Ascending aorta (tissue), 2 donors: ENCODE measurements at regions not wholly inside any gene's neighbourhood (a gene's known extent, or its start where the extent isn't known, plus 50 kb on each side); places are given as distances from the start of the nearest gene placed in this dataset.

ENCODE experiments used
- DNase-seq, 2 donors: peaks; one replicate each; pipeline ENCODE4 v3.0.0-alpha.2; 2019; ENCODE audit warnings: low spot score in 2 of 2
- H3K27ac ChIP-seq, 2 donors: fragments of 200-600 bp; sonication (generic); one replicate each; pipeline ENCODE4 v1.5.1; 2016 to 2017; ENCODE audit warnings: mild to moderate bottlenecking in 1 of 2
- H3K27me3 ChIP-seq: fragments of 200-600 bp; sonication (generic); one replicate; pipeline ENCODE4 v1.5.1; 2017
- H3K36me3 ChIP-seq, 2 donors: fragments of 200-600 bp; sonication (generic); one replicate each; pipeline ENCODE4 v1.5.1; 2016
- H3K4me1 ChIP-seq, 2 donors: fragments of 200-600 bp; sonication (generic); one replicate each; pipeline ENCODE4 v1.5.1; 2016 to 2017; ENCODE audit warnings: mild to moderate bottlenecking in 1 of 2
- H3K4me3 ChIP-seq, 2 donors: fragments of 200-600 bp; sonication (generic); one replicate each; pipeline ENCODE4 v1.5.1; 2016 to 2017; ENCODE audit warnings: mild to moderate bottlenecking in 1 of 2
- H3K9me3 ChIP-seq, 2 donors: fragments of 200-600 bp; sonication (generic); one replicate each; pipeline ENCODE4 v1.5.1; 2016
- intact Hi-C: fragments of 100-400 bp; cut with DNase I; formaldehyde crosslinking; loops from one replicate; pipeline ENCODE4 v1.15.1; 2023
- TF ChIP-seq, protein P1 (sequence below), 3 experiments: fragments of 200-600 bp in 2 of 3; fragments of 450-650 bp in 1 of 3; sonication (generic) in 2 of 3; IDR thresholded peaks; one replicate each; pipeline ENCODE4 v1.5.1; 2016 to 2019; ENCODE audit warnings: antibody characterized with exemption in 3 of 3, mild to moderate bottlenecking in 1 of 3, moderate library complexity in 1 of 3

DNA sequence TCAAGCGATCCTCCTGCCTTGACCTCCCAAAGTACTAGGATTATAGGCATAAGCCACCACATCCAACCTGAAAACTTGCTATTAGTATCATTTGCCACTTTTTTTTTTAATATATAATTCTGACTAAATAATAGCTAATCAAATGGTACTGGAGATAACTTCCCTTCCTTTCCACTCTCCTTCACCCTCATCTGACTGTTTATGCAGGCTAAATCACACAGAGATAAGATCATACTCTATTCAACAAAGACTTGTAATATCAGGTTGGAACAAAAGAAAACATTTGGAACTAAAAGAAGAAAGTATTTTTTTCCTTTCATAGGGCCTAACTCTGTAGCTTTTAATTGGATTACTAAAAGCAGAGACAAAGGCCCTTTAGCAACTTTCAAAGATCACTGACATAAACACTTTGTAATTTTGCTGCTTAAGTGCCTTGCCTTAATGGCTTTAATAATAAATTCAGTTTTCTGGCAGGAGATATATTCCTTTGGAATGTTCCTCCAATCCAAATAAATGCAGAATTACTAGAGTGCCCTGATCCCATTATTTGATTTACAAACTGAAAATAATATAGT lies 198.7 kb upstream of the ASCC3 start:
- Histone ChIP-seq H3K4me1 (peaks cover 0 to 2% of the 10 kb centered on the region in 2 donors), H3K4me3 (no peak overlapping the region), H3K36me3 (no peaks in the 10 kb centered on the region), H3K27ac (no peak overlapping the region), H3K9me3 (no peaks in the 10 kb centered on the region), H3K27me3 (no peaks in the 10 kb centered on the region)
- intact Hi-C loops = no loop called here
- TF ChIP-seq, protein P1, sequence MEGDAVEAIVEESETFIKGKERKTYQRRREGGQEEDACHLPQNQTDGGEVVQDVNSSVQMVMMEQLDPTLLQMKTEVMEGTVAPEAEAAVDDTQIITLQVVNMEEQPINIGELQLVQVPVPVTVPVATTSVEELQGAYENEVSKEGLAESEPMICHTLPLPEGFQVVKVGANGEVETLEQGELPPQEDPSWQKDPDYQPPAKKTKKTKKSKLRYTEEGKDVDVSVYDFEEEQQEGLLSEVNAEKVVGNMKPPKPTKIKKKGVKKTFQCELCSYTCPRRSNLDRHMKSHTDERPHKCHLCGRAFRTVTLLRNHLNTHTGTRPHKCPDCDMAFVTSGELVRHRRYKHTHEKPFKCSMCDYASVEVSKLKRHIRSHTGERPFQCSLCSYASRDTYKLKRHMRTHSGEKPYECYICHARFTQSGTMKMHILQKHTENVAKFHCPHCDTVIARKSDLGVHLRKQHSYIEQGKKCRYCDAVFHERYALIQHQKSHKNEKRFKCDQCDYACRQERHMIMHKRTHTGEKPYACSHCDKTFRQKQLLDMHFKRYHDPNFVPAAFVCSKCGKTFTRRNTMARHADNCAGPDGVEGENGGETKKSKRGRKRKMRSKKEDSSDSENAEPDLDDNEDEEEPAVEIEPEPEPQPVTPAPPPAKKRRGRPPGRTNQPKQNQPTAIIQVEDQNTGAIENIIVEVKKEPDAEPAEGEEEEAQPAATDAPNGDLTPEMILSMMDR (IDR thresholded peaks at IDR 0.05) = no peak
- no peak for DNase-seq

- TF ChIP-seq, protein P1 (IDR thresholded peaks at IDR 0.05) = no peak
- intact Hi-C loops = no loop called here
- no peak overlapping the region for H3K4me3 ChIP-seq
- H3K27ac ChIP-seq = no peak overlapping the region
- H3K27me3 ChIP-seq = no peaks in the 10 kb centered on the region
- peaks cover 0 to 2% of the 10 kb centered on the region in 2 donors for H3K4me1 ChIP-seq
- H3K9me3 ChIP-seq = no peaks in the 10 kb centered on the region
- no peaks in the 10 kb centered on the region for H3K36me3 ChIP-seq
- no peak for DNase-seq
Measured at GRCh38 chr6:101080597-101080996, 199.5 kb upstream of the ASCC3 start.

DNA sequence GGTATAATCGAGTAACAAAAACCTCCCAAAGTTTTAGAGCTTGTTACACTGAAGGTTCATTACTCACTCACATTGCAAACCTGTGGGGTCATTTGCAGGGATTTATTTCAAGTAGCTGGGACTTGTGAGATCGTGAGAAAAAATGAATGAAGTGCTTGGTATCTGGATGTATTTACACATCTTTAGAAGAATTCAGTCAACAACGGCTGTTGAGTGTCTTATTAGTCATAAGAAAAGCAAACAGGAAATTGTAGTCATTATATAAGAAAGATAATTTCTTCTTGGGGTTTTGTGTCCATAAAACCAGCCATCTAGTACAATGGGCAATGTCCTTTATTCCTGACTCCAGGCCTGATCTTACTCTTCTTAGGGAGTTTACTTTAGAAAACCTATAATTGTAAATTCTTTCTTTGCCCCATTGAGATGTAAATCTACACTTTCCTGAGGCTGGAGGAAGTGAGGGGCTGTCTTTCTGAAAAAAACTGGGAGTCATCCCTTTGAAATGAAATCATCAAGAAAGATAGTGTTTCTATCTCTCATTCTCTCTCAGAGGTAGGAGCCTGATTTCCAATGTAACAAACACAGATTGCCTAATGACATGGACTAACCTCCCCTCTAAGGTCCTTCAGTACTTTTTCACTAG lies 202.5 kb upstream of the ASCC3 start:
- H3K9me3 ChIP-seq = no peaks in the 10 kb centered on the region
- H3K36me3 ChIP-seq = no peaks in the 10 kb centered on the region
- no peak for DNase-seq
- no peak overlapping the region for H3K4me3 ChIP-seq
- no peaks in the 10 kb centered on the region for H3K27me3 ChIP-seq
- H3K27ac ChIP-seq = no peak overlapping the region
- peaks cover 0 to 2% of the 10 kb centered on the region in 2 donors for H3K4me1 ChIP-seq
- intact Hi-C loops = no loop called here
- TF ChIP-seq, protein P1 (IDR thresholded peaks at IDR 0.05) = no peak

- Histone ChIP-seq H3K36me3 (no peaks in the 10 kb centered on the region), H3K27ac (no peak overlapping the region), H3K4me1 (no peaks in the 10 kb centered on the region), H3K4me3 (no peak overlapping the region), H3K27me3 (no peaks in the 10 kb centered on the region), H3K9me3 (peaks cover 0 to under 1% of the 10 kb centered on the region in 2 donors)
- intact Hi-C loops = no loop called here
- no peak for DNase-seq
- TF ChIP-seq, protein P1 (IDR thresholded peaks at IDR 0.05) = no peak
Measured at GRCh38 chr6:101085327-101085726, 204.2 kb upstream of the ASCC3 start.

- TF ChIP-seq, protein P1 (IDR thresholded peaks at IDR 0.05) = no peak
- no peak for DNase-seq
Measured at GRCh38 chr6:101086473-101086872, 205.3 kb upstream of the ASCC3 start.

More at GRCh38 chr6:101086473-101086872, 205.3 kb upstream of the ASCC3 start:
- no peak overlapping the region for H3K4me3 ChIP-seq
- H3K27me3 ChIP-seq = no peaks in the 10 kb centered on the region
- H3K27ac ChIP-seq = no peak overlapping the region
- peaks cover 0 to 6% of the 10 kb centered on the region in 2 donors for H3K9me3 ChIP-seq
- no peaks in the 10 kb centered on the region for H3K4me1 ChIP-seq
- intact Hi-C loops = no loop called here
- H3K36me3 ChIP-seq = no peaks in the 10 kb centered on the region
